ENCODE measurements at regions not wholly inside any gene's neighbourhood (a gene's known extent, or its start where the extent isn't known, plus 50 kb on each side); places are given as distances from the start of the nearest gene placed in this dataset.
"Not testable (repeated sequence)": the region's sequence is repeated elsewhere in the genome, so short reads cannot be mapped to it uniquely, and the experiment has no call there.

DNA sequence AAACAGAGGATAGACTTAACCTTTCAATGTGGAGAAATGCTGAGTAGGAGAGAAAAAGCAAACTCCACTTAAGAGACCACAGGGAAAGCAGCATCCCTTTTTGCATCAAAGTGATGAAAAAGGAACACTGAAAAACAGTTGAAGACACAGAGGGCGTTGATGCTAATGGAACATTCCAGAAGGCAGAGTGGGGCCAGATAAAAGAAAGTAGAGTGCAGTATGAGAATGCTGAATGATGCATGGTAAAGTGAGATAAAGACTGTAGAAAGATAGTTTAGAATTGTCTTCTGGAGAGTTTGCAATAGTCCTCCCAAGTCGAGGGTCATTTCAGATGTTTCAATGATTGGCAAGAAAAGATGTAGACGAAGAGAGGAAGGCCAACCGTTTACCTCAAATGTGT is 574.3 kb downstream of the PRR16 start:
- no peak overlapping the region for H3K4me3 ChIP-seq (ENCODE audit: low read depth, low read length)
- DNase-seq (ENCODE audit: low read depth): no peak

DNA sequence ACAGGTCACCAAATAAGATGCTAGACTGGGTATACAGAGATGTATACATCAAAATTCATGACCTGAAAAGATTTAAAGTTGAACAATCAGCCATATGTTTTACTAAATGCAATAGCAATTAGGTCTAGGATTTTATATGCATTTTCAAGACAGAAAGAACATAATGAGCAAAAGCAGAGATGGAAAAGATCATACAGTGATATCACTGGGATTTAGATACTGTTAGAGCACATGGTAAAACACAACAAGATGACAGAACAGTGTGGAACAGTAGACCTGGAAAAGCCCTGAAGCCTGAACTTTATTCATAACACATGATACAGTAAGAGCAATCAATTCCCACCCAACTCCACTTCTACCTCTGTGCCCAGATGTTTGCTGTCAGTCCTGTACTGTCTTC is 585.9 kb downstream of the PRR16 start:
- DNase-seq (ENCODE audit: low read depth): no peak
- H3K4me3 ChIP-seq (ENCODE audit: low read depth, low read length): no peak overlapping the region

DNA sequence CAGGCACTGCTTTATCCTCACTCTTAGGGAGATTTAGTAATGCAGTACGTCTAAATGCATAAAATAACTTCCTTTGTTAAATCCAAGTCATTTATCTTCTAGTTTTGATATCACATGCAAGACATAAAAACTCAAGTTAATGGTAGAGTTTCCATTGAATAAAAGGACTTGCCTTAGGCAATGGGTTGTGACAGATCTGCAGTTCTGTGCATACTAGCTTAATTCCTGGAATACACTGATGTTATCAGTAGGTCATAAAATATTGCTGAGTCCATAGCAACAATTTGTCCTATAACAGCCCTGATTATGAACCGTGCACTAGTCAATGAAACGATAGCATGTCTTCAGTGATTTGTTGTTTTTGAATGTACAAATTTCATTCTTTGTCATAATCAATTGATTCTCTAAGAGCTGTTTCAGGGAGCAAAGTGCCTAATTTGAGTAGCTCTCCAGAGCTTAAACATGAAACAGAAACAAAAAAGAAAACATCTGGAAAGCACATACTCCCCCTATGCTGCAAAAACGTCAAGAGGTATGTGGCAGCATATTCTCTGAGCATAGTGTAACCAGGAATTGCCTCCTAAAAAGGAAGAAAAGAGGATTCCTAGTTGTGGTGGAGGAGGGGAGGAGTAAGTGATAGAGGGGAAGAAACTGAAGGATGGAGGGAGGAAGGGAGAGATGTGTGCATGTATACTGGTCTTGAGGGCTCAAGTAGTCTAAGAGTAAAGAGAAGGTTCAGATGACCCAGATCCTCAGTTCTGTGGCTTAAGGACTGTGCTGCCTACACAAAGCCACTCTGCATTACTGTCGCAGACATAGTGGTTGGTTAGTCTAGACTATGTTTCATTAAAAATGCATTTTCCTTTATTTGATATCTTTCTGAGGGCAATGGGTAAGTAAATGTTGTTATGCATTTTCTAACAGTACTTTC is 589.2 kb downstream of the PRR16 start:
- no peak overlapping the region for H3K4me3 ChIP-seq (ENCODE audit: low read depth, low read length)
- DNase-seq (ENCODE audit: low read depth): no peak

DNA sequence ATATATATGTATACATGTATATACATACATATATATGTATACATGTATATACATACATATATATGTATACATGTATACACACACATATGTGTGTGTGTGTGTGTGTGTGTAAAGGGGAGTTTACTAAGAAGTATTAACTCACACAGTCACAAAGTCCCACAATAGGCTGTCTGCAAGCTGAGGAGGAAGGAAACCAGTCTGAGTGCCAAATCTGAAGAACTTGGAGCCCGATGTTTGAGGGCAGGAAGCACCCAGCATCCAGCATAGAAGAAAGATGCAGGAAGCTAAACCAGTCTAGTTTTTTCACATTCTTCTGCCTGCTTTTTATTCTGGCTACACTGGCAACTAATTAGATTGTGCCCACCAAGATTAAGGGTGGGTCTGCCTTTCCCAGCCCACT is 591.5 kb downstream of the PRR16 start:
- no peak for DNase-seq (ENCODE audit: low read depth)
- no peak overlapping the region for H3K4me3 ChIP-seq (ENCODE audit: low read depth, low read length)

DNA sequence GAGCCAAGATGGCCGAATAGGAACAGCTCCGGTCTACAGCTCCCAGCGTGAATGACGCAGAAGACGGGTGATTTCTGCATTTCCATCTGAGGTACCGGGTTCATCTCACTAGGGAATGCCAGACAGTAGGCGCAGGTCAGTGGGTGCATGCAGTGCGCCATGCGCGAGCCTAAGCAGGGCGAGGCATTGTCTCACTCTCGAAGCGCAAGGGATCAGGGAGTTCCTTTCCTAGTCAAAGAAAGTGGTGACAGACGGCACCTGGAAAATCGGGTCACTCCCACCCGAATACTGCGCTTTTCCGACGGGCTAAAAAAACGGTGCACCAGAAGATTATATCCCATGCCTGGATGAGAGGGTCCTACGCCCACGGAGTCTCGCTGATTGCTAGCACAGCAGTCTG is 600.1 kb downstream of the PRR16 start:
- DNase-seq (ENCODE audit: low read depth); H3K4me3 ChIP-seq (ENCODE audit: low read depth, low read length): not testable (repeated sequence)

DNA sequence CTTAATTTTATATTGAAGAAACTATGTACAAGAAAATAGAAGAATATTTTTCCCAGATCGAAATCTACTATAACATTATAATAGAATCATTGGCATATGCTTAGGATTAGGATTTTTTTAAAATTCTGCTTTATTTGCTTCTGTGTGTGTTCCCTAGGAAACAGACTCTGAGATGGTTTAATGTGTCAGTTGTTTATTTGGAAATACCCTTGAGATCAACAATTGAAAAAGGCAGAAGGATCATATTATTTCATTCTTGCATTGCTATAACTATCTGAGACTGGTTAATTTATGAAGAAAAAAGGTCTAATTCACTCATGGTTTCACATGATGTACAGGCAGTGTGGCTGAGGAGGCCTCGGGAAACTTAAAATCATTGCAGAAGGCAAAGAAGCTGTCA is 622.6 kb downstream of the PRR16 start:
- no peak overlapping the region for H3K4me3 ChIP-seq (ENCODE audit: low read depth, low read length)
- DNase-seq (ENCODE audit: low read depth): no peak

DNA sequence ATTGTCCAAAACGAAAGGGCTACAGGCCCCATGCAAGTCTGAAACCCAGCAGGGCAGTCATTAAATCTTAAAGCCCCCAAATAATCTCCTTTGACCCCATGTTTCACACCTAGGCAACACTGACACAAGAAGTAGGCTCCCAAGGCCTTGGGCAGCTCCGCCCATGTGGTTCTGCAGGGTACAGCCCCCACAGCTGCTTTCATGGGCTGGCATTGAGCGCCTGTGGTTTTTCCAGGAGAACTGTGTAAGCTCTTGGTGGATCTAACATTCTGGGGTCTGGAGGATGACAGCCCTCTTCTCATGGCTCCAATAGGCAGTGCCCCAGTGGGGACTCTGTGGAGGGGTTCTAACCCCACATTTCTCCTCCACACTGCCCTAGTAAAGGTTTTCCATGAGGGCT is 623.5 kb downstream of the PRR16 start:
- no peak overlapping the region for H3K4me3 ChIP-seq (ENCODE audit: low read depth, low read length)
- DNase-seq (ENCODE audit: low read depth): no peak

DNA sequence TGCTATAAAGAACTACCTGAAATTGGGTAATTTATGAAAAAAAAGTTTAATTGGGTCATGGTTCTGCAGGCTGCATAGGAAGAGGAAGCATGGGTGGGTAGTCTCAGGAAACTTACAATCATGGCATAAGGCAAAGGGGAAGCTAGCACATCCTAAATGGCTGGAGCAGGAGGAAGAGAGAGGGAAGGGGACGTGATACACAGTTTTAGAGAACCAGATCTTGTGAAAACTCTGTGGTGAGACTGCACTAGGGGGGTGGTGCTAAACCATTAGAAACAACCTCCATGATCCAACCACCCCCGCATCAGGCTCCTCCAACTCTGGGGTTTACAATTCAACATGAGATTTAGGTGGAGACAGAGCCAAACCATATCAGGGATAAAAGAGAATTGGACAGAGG is 624.2 kb downstream of the PRR16 start:
- DNase-seq (ENCODE audit: low read depth): no peak

DNA sequence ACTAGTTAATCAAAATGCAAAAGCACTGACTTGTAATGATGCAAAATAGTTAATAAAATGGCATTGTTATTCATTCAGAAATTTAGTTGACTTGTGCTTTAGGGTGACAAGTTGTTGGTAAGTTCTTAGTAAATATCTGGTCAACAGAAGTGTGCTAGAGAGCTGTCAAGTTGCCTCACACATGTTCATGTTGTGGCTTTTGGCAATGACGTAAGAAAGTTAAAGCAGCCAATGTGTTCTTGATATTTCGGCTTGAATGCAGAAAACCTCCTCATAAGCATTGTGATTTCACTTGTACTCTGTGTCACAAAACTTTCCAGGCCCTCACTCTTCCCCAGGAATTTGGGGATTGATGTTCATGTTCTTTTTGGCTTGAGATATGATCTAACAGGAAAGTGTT is 626.7 kb downstream of the PRR16 start:
- no peak for DNase-seq (ENCODE audit: low read depth)
- H3K4me3 ChIP-seq (ENCODE audit: low read depth, low read length): no peak overlapping the region

More for the DNA sequence above, 624.2 kb downstream of the PRR16 start:
- H3K4me3 ChIP-seq (ENCODE audit: low read depth, low read length): no peak overlapping the region

DNA sequence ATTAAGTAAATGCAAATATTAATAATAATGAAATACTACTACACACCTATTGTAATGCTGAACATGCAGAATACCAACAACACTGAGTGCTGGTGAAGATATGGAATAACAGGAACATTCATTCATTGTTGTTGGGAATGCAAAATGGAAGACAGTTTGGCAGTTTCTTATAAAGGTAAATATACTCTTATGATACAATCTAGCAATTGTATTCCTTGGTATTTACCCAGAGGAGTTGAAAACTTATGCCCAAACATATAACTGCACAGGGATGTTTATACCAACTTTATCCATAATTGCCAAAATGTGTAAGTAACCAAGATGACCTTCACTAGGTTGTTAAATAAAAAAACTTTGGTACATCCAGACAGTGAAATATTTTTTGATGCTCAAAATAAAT is 636.8 kb downstream of the PRR16 start:
- no peak overlapping the region for H3K4me3 ChIP-seq (ENCODE audit: low read depth, low read length)
- DNase-seq (ENCODE audit: low read depth): no peak

DNA sequence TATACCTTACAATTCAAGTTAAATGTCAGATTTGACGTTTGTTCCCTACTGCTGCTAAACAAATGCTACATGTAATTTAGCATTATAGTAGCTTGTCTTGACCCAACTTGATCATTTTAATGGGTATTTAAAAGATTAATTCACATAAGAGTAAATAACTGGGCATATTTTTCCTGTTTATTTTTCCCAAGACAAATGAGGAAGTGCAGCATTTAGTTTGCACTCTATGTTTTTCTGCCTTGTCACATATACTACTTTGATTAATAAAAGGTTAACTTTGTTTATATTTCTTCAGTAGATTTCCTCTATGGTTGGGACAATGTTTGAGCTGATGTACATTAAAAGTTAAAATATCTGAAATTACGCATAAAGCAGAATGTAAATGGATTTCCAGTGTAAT is 641.8 kb downstream of the PRR16 start:
- no peak overlapping the region for H3K4me3 ChIP-seq (ENCODE audit: low read depth, low read length)
- DNase-seq (ENCODE audit: low read depth): no peak

DNA sequence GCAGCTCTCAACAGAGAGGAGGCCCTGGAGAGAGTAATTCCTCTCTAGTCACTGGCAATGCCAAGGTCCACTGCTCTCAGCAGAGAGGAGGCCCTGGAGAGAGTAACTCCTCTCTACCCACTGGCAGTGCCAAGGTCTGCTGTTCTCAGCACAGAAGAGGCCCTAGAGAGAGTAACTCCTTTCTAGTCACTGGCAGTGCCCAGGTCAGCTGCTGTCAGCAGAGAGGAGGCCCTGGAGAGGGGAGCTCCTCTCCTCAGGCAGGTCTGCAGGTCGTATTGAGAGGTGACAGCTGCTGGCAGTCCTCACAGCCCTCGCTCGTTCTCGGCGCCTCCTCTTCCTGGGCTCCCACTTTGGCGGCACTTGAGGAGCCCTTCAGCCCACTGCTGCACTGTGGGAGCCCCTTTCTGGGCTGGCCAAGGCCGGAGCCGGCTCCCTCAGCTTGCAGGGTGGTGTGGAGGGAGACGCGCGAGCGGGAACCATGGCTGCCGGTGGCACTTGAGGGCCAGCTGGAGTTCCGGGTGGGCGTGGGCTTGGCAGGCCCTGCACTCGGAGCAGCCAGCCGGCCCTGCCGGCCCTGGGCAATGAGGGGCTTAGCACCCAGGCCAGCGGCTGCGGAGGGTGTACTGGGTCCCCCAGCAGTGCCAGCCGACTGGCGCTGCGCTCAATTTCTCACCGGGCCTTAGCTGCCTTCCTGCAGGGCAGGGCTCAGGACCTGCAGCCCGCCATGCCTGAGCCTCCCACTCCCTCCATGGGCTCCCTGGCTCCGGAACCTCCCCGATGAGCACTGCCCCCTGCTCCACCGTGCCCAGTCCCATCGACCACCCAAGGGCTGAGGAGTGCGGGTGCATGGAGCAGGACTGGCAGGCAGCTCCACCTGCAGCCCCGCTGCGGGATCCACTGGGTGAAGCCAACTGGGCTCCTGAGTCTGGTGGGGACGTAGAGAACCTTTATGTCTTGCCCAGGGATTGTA is 642.9 kb downstream of the PRR16 start:
- not testable (repeated sequence) for H3K4me3 ChIP-seq (ENCODE audit: low read depth, low read length); DNase-seq (ENCODE audit: low read depth)

DNA sequence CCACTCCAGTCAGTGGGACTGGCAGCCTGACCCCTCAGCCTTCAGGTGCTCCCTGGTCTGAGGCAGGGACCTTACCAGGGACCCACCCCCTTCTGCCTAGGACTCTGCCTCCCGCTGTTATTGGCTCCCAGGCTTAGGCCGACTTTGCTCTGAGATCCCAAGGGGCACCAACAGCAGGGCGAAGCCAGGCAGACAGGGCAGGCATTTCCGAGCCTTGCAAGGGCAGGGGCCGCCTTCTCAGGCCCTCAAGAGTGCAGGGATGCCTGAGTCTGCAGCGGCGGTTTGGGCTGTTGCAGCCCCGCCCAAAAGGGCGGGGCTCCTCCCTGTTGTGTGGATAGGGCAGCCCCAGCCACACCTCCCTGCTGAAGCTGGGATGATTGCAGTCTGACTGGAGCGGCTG is 644.6 kb downstream of the PRR16 start:
- DNase-seq (ENCODE audit: low read depth): no peak
- H3K4me3 ChIP-seq (ENCODE audit: low read depth, low read length): no peak overlapping the region

DNA sequence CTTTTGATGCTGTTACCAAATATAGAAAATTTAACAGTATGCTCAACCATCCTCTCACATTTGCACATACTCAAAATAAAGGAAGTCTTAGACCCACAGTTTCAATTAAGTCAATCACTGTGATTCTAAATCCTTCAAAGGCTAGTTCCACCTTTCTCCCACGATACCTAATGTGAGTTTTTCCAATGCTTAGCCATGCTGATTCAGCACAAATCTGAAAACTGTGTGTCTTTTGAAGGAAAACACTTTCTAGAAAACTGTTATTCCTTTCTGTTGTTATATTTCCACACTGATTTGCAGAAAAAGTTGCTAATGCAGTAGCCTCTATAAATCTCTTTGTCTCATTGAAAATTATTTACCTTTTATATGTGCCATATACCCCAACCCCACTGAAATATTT is 645.7 kb downstream of the PRR16 start:
- H3K4me3 ChIP-seq (ENCODE audit: low read depth, low read length): no peak overlapping the region
- no peak for DNase-seq (ENCODE audit: low read depth)

DNA sequence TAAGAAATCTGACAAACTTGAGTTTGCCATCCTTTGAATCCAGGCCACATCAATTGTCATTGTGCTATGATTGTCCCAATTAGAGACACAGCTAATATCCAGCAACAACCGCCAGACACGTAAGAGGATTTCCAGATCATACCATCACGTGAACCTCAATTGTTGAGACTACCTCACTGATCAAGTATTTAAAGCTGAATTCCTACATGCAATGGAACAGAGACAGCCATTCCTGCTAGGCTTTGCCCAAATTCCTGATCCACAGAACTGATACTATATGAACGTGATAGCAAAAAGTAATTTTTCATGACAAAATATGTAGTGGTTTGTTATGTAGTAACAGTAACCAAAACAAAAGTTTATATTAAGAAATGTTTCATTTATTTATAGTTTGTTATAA is 657.7 kb downstream of the PRR16 start:
- H3K4me3 ChIP-seq (ENCODE audit: low read depth, low read length): no peak overlapping the region
- no peak for DNase-seq (ENCODE audit: low read depth)

DNA sequence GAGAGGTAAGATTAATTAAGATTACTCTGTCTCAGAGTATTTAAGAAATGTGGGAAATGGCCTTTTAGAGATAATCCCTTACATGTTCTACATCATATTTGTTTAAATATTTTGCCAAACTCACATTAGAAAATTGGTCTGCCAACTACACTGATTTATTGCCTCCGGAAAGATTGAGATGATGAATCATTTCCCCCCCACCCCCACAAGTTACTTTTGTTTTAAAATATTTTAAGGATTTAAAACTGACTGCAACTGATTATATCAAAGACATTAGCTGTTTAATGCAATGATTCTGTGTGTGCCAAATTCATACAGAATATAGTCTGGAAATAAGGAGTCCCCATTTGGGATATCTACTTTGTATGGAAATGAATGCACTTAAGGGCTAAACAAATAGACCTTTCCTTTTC is 674.4 kb downstream of the PRR16 start:
- no peak overlapping the region for H3K4me3 ChIP-seq (ENCODE audit: low read depth, low read length)
- DNase-seq (ENCODE audit: low read depth): no peak

DNA sequence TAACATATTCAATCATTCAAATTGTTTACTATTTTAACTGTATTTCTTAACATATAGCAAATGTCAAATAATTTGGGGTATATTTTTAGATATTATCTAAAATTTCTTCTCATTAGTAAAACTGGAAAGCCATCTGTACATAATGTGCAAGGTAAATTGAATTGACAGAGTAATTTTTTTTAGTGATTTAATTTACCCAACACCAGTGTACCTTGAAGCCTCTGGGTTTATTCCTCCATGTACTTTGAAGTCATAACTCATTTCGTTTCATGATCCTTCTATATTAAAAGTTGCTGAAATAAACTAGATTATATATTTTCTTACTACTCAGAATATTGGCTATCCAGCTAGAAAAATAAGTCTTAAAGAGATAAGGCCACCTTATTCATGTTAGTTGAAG is 674.9 kb downstream of the PRR16 start:
- no peak for DNase-seq (ENCODE audit: low read depth)
- H3K4me3 ChIP-seq (ENCODE audit: low read depth, low read length): no peak overlapping the region

DNA sequence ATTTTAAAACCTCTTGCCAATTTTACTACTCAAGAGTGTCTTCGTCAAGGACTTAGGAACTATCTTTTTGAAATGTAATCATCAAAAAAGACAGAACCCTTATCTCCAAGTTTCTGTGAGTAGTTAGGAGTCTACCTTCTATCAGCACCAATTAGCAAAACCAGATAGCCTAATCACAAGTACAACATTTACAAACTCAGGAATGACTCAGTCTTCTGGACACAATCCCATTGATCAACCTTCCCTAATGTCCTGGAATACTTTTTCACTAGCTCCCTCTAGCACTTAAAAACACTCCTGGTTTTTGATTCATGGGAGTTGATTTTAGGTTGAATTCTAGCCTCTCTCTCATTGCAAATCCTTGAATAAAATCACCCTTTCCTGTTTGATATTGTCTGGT is 680.7 kb downstream of the PRR16 start:
- no peak overlapping the region for H3K4me3 ChIP-seq (ENCODE audit: low read depth, low read length)
- no peak for DNase-seq (ENCODE audit: low read depth)

DNA sequence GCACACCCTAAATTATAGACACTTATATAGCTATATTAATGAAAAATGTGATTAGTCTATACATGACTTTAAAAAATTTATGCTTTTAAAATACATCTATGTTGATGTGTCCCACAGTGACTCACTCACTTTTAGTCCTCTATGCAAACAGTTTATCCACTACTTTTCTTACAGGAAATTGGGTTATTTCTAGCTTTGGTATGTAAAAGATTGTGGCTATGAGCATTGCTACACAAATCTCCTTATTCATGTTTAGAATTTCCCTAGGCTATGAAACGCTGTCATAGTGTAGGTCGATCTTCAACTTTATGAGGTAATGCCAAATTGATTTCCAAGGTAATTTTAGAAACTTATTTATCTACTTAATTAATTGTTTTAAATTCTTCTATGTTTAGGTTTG is 687.4 kb downstream of the PRR16 start:
- DNase-seq (ENCODE audit: low read depth): no peak
- H3K4me3 ChIP-seq (ENCODE audit: low read depth, low read length): no peak overlapping the region

DNA sequence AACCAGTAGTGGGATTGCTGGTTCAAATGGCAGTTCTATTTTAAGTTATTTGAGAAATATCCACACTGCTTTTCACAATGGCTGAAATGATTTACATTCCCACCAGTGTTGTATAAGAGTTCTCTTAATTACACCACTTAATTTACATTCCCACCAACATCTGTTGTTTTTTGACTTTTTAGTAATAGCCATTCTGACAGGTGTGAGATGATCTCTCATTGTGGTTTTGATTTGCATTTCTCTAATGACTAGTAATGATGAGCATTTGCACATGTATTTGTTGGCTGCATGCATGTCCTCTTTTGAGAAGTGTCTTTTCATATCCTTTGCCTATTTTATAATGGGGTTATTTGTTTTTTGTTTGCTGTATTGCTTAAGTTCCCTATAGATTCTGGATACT is 688.3 kb downstream of the PRR16 start:
- no peak overlapping the region for H3K4me3 ChIP-seq (ENCODE audit: low read depth, low read length)
- DNase-seq (ENCODE audit: low read depth): no peak

All from skeletal muscle cell (primary cell).